Neural progenitor cell (in vitro differentiated cells): ENCODE measurements at regions not wholly inside any gene's neighbourhood (a gene's known extent, or its start where the extent isn't known, plus 50 kb on each side); places are given as distances from the start of the nearest gene placed in this dataset.

Source experiments
- DNase-seq: peaks from one replicate; pipeline ENCODE4 v3.0.0-alpha.2; 2016; ENCODE audit warnings: low spot score
- H2AFZ ChIP-seq: fragments of 200-600 bp; sonication (generic); replicated peaks from 2 replicates; pipeline ENCODE4 v1.6.1; 2016; ENCODE audit warnings: antibody characterized with exemption
- H3F3A ChIP-seq: fragments of 200-600 bp; sonication (generic); 2 replicates; pipeline ENCODE4 v1.6.1; 2016; ENCODE audit warnings: antibody characterized with exemption, low read depth
- H3K27ac ChIP-seq: fragments of 200-600 bp; sonication (generic); 2 replicates; pipeline ENCODE4 v1.5.1; 2016; ENCODE audit warnings: mild to moderate bottlenecking
- H3K27me3 ChIP-seq: fragments of 200-600 bp; sonication (generic); 2 replicates; pipeline ENCODE4 v1.6.1; 2016; ENCODE audit warnings: mild to moderate bottlenecking, moderate library complexity
- H3K36me3 ChIP-seq: fragments of 200-600 bp; sonication (generic); 2 replicates; pipeline ENCODE4 v1.5.1; 2016
- H3K4me1 ChIP-seq: fragments of 200-600 bp; sonication (generic); 2 replicates; pipeline ENCODE4 v1.6.1; 2016; ENCODE audit warnings: mixed run types
- H3K4me2 ChIP-seq: fragments of 200-600 bp; sonication (generic); 2 replicates; pipeline ENCODE4 v1.6.1; 2016
- H3K4me3 ChIP-seq: fragments of 200-600 bp; sonication (generic); 2 replicates; pipeline ENCODE4 v1.5.1; 2016
- H3K79me2 ChIP-seq: fragments of 200-600 bp; sonication (generic); 2 replicates; pipeline ENCODE4 v1.6.1; 2016; ENCODE audit warnings: low read depth
- H3K9ac ChIP-seq: fragments of 200-600 bp; sonication (generic); 2 replicates; pipeline ENCODE4 v1.6.1; 2016
- H3K9me3 ChIP-seq: fragments of 200-600 bp; sonication (generic); 2 replicates; pipeline ENCODE4 v1.5.1; 2016; ENCODE audit warnings: low read depth
- H4K20me1 ChIP-seq: fragments of 200-600 bp; sonication (generic); 2 replicates; pipeline ENCODE4 v1.6.1; 2016; ENCODE audit warnings: low read depth
- H3K27ac Mint-ChIP-seq: 3 replicates; pipeline ENCODE4 v1.8.0; 2021; ENCODE audit warnings: mixed read lengths
- H3K27me3 Mint-ChIP-seq: 2 replicates; pipeline ENCODE4 v1.8.0; 2022; ENCODE audit warnings: low read depth, mild to moderate bottlenecking, inconsistent platforms, moderate library complexity, mixed read lengths; ENCODE audit not compliant: insufficient read depth
- H3K36me3 Mint-ChIP-seq: 3 replicates; pipeline ENCODE4 v1.8.0; 2021; ENCODE audit warnings: mixed read lengths
- H3K4me1 Mint-ChIP-seq: 3 replicates; pipeline ENCODE4 v1.8.0; 2021; ENCODE audit warnings: mixed read lengths
- H3K4me3 Mint-ChIP-seq: 3 replicates; pipeline ENCODE4 v1.8.0; 2021; ENCODE audit warnings: mild to moderate bottlenecking, moderate library complexity, mixed read lengths
- H3K9me3 Mint-ChIP-seq: 3 replicates; pipeline ENCODE4 v1.8.0; 2020; ENCODE audit warnings: mixed read lengths
- CTCF ChIP-seq: fragments of 200-600 bp; sonication (generic); IDR thresholded peaks from 2 replicates; pipeline ENCODE4 v1.5.1; 2017; ENCODE audit warnings: antibody characterized with exemption, mild to moderate bottlenecking
- EZH2 ChIP-seq: fragments of 200-600 bp; sonication (generic); IDR thresholded peaks from 2 replicates; pipeline ENCODE4 v1.6.1; 2017; ENCODE audit warnings: antibody characterized with exemption, mild to moderate bottlenecking, moderate library complexity
- EZH2phosphoT487 ChIP-seq: fragments of 200-600 bp; sonication (generic); IDR thresholded peaks from 2 replicates; pipeline ENCODE4 v1.6.1; 2017; ENCODE audit warnings: antibody characterized with exemption

GRCh38 chr3:1883534-1883933, 215.1 kb upstream of the CNTN4 start:
- no peak overlapping the region for H3K9ac ChIP-seq
- no peaks in the 10 kb centered on the region for H3K27me3 ChIP-seq
- H2AFZ ChIP-seq: no peak overlapping the region
- H3K36me3 ChIP-seq: no peaks in the 10 kb centered on the region
- no peak overlapping the region for H3K4me2 ChIP-seq
- H3K27me3 Mint-ChIP-seq: no peaks in the 10 kb centered on the region
- DNase-seq: no peak
- no peaks in the 10 kb centered on the region for H3K9me3 ChIP-seq
- no peaks in the 10 kb centered on the region for H4K20me1 ChIP-seq
- H3K27ac Mint-ChIP-seq: no peak overlapping the region
- no peak overlapping the region for H3K27ac ChIP-seq
- no peaks in the 10 kb centered on the region for H3K36me3 Mint-ChIP-seq
- H3K4me1 Mint-ChIP-seq: no peaks in the 10 kb centered on the region
- H3K79me2 ChIP-seq: no peaks in the 10 kb centered on the region
- H3K9me3 Mint-ChIP-seq: no peaks in the 10 kb centered on the region
- no peaks in the 10 kb centered on the region for H3F3A ChIP-seq
- no peak for TF ChIP-seq CTCF
- TF ChIP-seq EZH2: no peak
- no peak for TF ChIP-seq EZH2phosphoT487
- H3K4me1 ChIP-seq: no peaks in the 10 kb centered on the region
- H3K4me3 ChIP-seq: no peak overlapping the region
- no peak overlapping the region for H3K4me3 Mint-ChIP-seq

DNA sequence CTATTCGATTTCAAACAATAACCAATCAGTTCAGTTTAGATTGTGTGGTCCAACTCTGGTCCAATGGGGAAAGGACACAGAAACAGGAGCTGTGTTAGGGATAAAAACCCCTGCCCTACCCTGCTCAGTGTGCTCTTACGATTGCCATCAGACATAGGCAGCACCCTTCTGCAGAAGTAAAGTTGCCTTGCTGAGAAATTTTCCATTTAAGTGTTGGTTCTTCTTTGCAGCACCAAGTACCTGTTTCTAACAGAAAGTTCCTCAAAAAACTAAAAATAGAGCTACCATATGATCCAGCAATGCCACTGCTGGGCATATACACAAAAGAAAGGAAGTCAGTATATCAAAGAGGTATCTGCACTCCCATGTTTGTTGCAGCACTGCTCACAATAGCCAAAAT, 206.2 kb upstream of the CNTN4 start:
- Histone ChIP-seq H3K4me3 (no peak overlapping the region), H2AFZ (no peak overlapping the region), H4K20me1 (no peaks in the 10 kb centered on the region), H3K27ac (no peak overlapping the region), H3K4me1 (no peaks in the 10 kb centered on the region), H3K4me2 (no peak overlapping the region), H3K9ac (no peak overlapping the region), H3K79me2 (no peaks in the 10 kb centered on the region), H3K9me3 (no peaks in the 10 kb centered on the region), H3K36me3 (no peaks in the 10 kb centered on the region), H3K27me3 (no peaks in the 10 kb centered on the region), H3F3A (no peaks in the 10 kb centered on the region)
- no peak for DNase-seq
- no peaks in the 10 kb centered on the region for H3K36me3 Mint-ChIP-seq
- H3K4me3 Mint-ChIP-seq: no peak overlapping the region
- TF ChIP-seq CTCF: no peak
- TF ChIP-seq EZH2phosphoT487: no peak
- H3K4me1 Mint-ChIP-seq: no peaks in the 10 kb centered on the region
- peaks cover 12% of the 10 kb centered on the region for H3K9me3 Mint-ChIP-seq
- H3K27me3 Mint-ChIP-seq: peaks cover 5% of the 10 kb centered on the region
- H3K27ac Mint-ChIP-seq: no peak overlapping the region

GRCh38 chr3:1902416-1902815, 196.2 kb upstream of the CNTN4 start:
- no peak overlapping the region for H3K9ac ChIP-seq
- H3K9me3 ChIP-seq: no peaks in the 10 kb centered on the region
- DNase-seq: no peak
- H3K4me1 ChIP-seq: no peaks in the 10 kb centered on the region
- Mint-ChIP-seq H3K9me3 (no peaks in the 10 kb centered on the region), H3K27me3 (no peaks in the 10 kb centered on the region), H3K4me3 (no peak overlapping the region), H3K4me1 (no peaks in the 10 kb centered on the region), H3K27ac (peak overlapping the region; percentile 30), H3K36me3 (no peaks in the 10 kb centered on the region)
- H2AFZ ChIP-seq: no peak overlapping the region
- no peak overlapping the region for H3K4me2 ChIP-seq
- no peaks in the 10 kb centered on the region for H3K36me3 ChIP-seq
- no peak overlapping the region for H3K27ac ChIP-seq
- no peaks in the 10 kb centered on the region for H4K20me1 ChIP-seq
- TF ChIP-seq EZH2phosphoT487 (no peak), EZH2 (no peak), CTCF (no peak)
- no peak overlapping the region for H3K4me3 ChIP-seq
- H3K27me3 ChIP-seq: no peaks in the 10 kb centered on the region
- H3F3A ChIP-seq: no peaks in the 10 kb centered on the region
- no peaks in the 10 kb centered on the region for H3K79me2 ChIP-seq

DNA sequence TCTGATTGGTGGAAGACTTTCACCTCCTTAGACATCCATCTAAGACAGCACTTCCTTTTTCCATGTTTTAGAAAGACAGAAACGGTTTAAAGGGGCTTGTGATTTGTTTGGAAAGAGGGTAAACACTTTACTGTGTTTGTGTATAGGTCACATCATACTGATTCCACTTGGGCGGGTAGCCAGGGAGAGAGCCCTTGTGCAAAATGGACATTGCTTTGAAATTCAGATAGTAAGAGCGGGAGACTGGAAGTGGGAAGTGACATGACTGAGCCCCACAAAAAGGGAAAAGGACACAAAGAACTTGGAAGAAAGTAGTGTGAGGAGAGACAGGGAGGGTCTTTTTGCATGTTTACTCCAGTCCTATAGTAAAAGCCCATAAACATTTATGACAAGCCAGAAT, 195.6 kb upstream of the CNTN4 start:
- Mint-ChIP-seq H3K27ac (no peak overlapping the region), H3K9me3 (no peaks in the 10 kb centered on the region), H3K27me3 (no peaks in the 10 kb centered on the region), H3K4me3 (no peak overlapping the region), H3K4me1 (no peaks in the 10 kb centered on the region), H3K36me3 (no peaks in the 10 kb centered on the region)
- H4K20me1 ChIP-seq: no peaks in the 10 kb centered on the region
- H3K4me2 ChIP-seq: no peak overlapping the region
- no peaks in the 10 kb centered on the region for H3K4me1 ChIP-seq
- H3F3A ChIP-seq: no peaks in the 10 kb centered on the region
- no peak overlapping the region for H2AFZ ChIP-seq
- no peak overlapping the region for H3K9ac ChIP-seq
- no peak overlapping the region for H3K4me3 ChIP-seq
- H3K27ac ChIP-seq: no peak overlapping the region
- H3K79me2 ChIP-seq: no peaks in the 10 kb centered on the region
- TF ChIP-seq EZH2 (no peak), CTCF (no peak), EZH2phosphoT487 (no peak)
- no peak for DNase-seq
- H3K9me3 ChIP-seq: no peaks in the 10 kb centered on the region
- H3K36me3 ChIP-seq: no peaks in the 10 kb centered on the region
- H3K27me3 ChIP-seq: no peaks in the 10 kb centered on the region
